Upper lobe of right lung (tissue), 1 donor: ENCODE measurements at regions not wholly inside any gene's neighbourhood (a gene's known extent, or its start where the extent isn't known, plus 50 kb on each side); places are given as distances from the start of the nearest gene placed in this dataset.
A peak's percentile ranks its signal among the peaks of the same experiment; 100 is the strongest.

Experiments
- ATAC-seq: fragments of 200-7000 bp; cut with Tn5 transposase; one replicate; pipeline ENCODE4 v1.9.1; 2020; ENCODE audit warnings: mild to moderate bottlenecking, moderate library complexity
- DNase-seq: peaks from one replicate; pipeline ENCODE4 v3.0.0-alpha.2; 2020
- H3K27ac ChIP-seq: fragments of 200-600 bp; one replicate; pipeline ENCODE4 v1.8.0; 2022
- H3K27me3 ChIP-seq: fragments of 200-600 bp; one replicate; pipeline ENCODE4 v1.8.0; 2022; ENCODE audit warnings: mild to moderate bottlenecking
- H3K36me3 ChIP-seq: fragments of 200-600 bp; one replicate; pipeline ENCODE4 v1.8.0; 2022
- H3K4me1 ChIP-seq: fragments of 200-600 bp; one replicate; pipeline ENCODE4 v1.8.0; 2022
- H3K4me3 ChIP-seq: fragments of 200-600 bp; one replicate; pipeline ENCODE4 v1.8.0; 2022; ENCODE audit warnings: mild to moderate bottlenecking
- H3K9me3 ChIP-seq: fragments of 200-600 bp; one replicate; pipeline ENCODE4 v1.8.0; 2022
- CTCF ChIP-seq: fragments of 200-600 bp; IDR thresholded peaks from one replicate; pipeline ENCODE4 v1.8.0; 2022; ENCODE audit warnings: antibody characterized with exemption
- intact Hi-C: fragments of 100-400 bp; cut with DNase I; formaldehyde crosslinking; loops from one replicate; pipeline ENCODE4 v1.11.0; 2022
- donor health status: DM: no; HTN: yes; CAD: no; lungs with severe emphysema.

DNA sequence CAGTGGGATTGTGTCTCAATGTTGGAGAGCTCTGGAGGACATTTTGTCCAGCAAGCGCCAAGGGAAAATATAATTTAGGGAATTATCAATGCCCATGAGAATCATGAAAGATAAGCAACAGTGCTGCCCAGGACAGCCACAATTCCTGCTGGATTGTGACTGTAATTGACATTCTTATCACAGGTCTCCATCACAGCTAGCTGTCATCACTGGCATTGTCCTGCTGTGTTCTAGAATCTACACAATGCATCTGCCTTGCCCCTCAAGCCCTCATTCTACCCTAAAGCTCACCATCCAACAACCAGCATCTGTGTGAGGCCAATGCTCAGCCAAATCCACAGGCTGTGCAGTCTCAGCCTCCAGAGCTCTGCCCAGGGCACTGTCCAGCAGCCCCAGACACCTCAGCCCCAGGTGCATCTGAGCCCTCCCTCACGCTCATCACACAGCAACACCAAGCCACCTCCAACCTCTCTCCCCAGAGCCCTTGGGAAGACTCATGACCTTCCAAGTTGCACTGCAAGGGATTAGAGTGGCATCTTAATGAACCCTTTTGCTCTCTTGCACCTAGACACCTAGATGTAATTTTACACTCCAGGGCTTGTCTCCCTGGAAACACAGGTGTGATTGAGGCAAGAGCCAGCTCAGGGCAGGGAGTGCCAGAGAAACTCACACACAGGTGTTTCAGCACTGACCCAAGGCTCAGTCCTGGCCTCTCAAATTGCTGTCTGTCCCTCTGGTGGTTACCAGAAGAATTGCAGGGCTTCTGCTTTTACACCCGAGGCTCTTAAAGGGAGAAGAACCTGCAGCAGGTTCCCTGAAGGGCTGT is 85.2 kb upstream of the PHACTR3 start:
- Histone ChIP-seq H3K9me3 (no peaks in the 10 kb centered on the region), H3K27ac (no peak overlapping the region), H3K4me3 (no peak overlapping the region), H3K36me3 (no peaks in the 10 kb centered on the region), H3K27me3 (peaks cover 79% of the 10 kb centered on the region), H3K4me1 (no peaks in the 10 kb centered on the region)
- TF ChIP-seq CTCF: peak; percentile 94
- ATAC-seq (peak; percentile 87), DNase-seq (no peak)
- intact Hi-C loops: no loop called here

- peak; percentile 19 for TF ChIP-seq CTCF
- ATAC-seq (no peak), DNase-seq (no peak)
- H3K27ac ChIP-seq: no peak overlapping the region
- no peaks in the 10 kb centered on the region for H3K4me1 ChIP-seq
- no peaks in the 10 kb centered on the region for H3K9me3 ChIP-seq
- no peaks in the 10 kb centered on the region for H3K36me3 ChIP-seq
- no peak overlapping the region for H3K4me3 ChIP-seq
- H3K27me3 ChIP-seq: peaks cover 77% of the 10 kb centered on the region
- intact Hi-C loops: no loop called here
Measured at GRCh38 chr20:59519707-59520014, 84.7 kb upstream of the PHACTR3 start.

DNA sequence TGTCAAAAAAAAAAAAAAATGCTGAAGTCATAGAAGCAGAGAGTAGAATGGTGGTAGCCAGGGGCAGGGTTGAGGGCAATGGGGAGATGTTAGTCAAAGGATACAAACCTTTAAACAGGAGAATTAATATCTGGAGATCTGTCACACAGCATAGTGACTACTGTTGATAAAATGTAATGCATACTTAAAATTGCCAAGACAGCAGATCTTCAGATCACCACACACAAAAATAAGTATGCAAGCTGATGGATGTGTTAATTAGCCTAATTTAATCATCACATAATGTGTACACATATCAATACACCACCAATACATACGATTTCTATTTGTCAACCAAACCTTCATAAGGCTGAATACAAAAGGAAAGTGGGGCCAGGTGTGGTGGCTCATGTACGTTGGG is 83.5 kb upstream of the PHACTR3 start:
- no peaks in the 10 kb centered on the region for H3K36me3 ChIP-seq
- no peak for TF ChIP-seq CTCF
- intact Hi-C loops: no loop called here
- H3K27ac ChIP-seq: no peak overlapping the region
- H3K27me3 ChIP-seq: peaks cover 68% of the 10 kb centered on the region
- no peak overlapping the region for H3K4me3 ChIP-seq
- ATAC-seq (no peak), DNase-seq (no peak)
- no peaks in the 10 kb centered on the region for H3K9me3 ChIP-seq
- no peaks in the 10 kb centered on the region for H3K4me1 ChIP-seq

GRCh38 chr20:59525500-59526241 is 78.7 kb upstream of the PHACTR3 start:
- H3K27ac ChIP-seq: no peak overlapping the region
- H3K4me1 ChIP-seq: no peaks in the 10 kb centered on the region
- peak; percentile 77 for TF ChIP-seq CTCF
- H3K9me3 ChIP-seq: no peaks in the 10 kb centered on the region
- no peak overlapping the region for H3K4me3 ChIP-seq
- peaks cover 66% of the 10 kb centered on the region for H3K27me3 ChIP-seq
- H3K36me3 ChIP-seq: no peaks in the 10 kb centered on the region
- ATAC-seq (peak; percentile 89), DNase-seq (peak; percentile 72)
- intact Hi-C loops: no loop called here

- TF ChIP-seq CTCF: peak; percentile 12
- ATAC-seq: peak; percentile 21
- Histone ChIP-seq H3K4me3 (no peak overlapping the region), H3K36me3 (no peaks in the 10 kb centered on the region), H3K9me3 (no peaks in the 10 kb centered on the region), H3K27ac (no peak overlapping the region), H3K27me3 (peaks cover 57% of the 10 kb centered on the region), H3K4me1 (no peaks in the 10 kb centered on the region)
- intact Hi-C loops: no loop called here
- DNase-seq: no peak
Measured at GRCh38 chr20:59526242-59527225, 77.8 kb upstream of the PHACTR3 start.
